Panc1 (cell line): ENCODE measurements at regions not wholly inside any gene's neighbourhood (a gene's known extent, or its start where the extent isn't known, plus 50 kb on each side); places are given as distances from the start of the nearest gene placed in this dataset.

ENCODE experiments used
- ATAC-seq: fragments of 200-7000 bp; cut with Tn5 transposase; 2 replicates; pipeline ENCODE4 v1.9.1; 2020; ENCODE audit warnings: mild to moderate bottlenecking, moderate library complexity
- BruUV-seq: library from RNA; stranded (reverse); fragments of 400-500 nt; replicated peaks from 2 replicates; lab custom pipeline; 2021; lab: Mats Ljungman, UMichigan
- CTCF ChIA-PET: fragments of 300-600 bp; sonication (Branson Sonifier 250); formaldehyde crosslinking; loops from one replicate; lab custom pipeline; 2022; ENCODE audit warnings: antibody characterized with exemption; lab: Charles Lee
- POLR2A ChIA-PET: fragments of 300-600 bp; sonication (Branson Sonifier 250); formaldehyde crosslinking; loops from one replicate; lab custom pipeline; 2022; ENCODE audit warnings: antibody characterized with exemption; lab: Charles Lee
- DNase-seq: peaks from one replicate; pipeline ENCODE4 v3.0.0-alpha.2; 2010; ENCODE audit warnings: low read depth, low spot score
- H3K27ac ChIP-seq: 2 replicates; pipeline ENCODE4 v1.5.1; 2011; ENCODE audit warnings: mild to moderate bottlenecking, low read length, inconsistent platforms
- H3K27me3 ChIP-seq: fragments of 200-500 bp; sonication (Bioruptor generic); 2 replicates; pipeline ENCODE4 v1.6.0; 2014; ENCODE audit warnings: low read length, inconsistent platforms; ENCODE audit not compliant: control insufficient read depth, insufficient read depth
- H3K36me3 ChIP-seq: fragments of 200-500 bp; sonication (Bioruptor generic); 2 replicates; pipeline ENCODE4 v1.5.1; 2014; ENCODE audit warnings: inconsistent platforms, mild to moderate bottlenecking, low read length, moderate library complexity; ENCODE audit not compliant: control insufficient read depth, insufficient read depth
- H3K4me1 ChIP-seq: 2 replicates; pipeline ENCODE4 v1.5.1; 2011; ENCODE audit warnings: inconsistent platforms, mild to moderate bottlenecking, low read length, moderate library complexity; ENCODE audit not compliant: control insufficient read depth, insufficient read depth
- H3K4me3 ChIP-seq, 2 experiments: 2 replicates each; pipeline ENCODE4 v1.5.1; 2011 to 2012; ENCODE audit warnings: low read depth in 2 of 2, low read length in 2 of 2, mild to moderate bottlenecking in 2 of 2, inconsistent platforms in 1 of 2, moderate library complexity in 1 of 2
- H3K9me3 ChIP-seq: fragments of 200-500 bp; sonication (Bioruptor generic); 2 replicates; pipeline ENCODE4 v1.5.1; 2014; ENCODE audit warnings: low read depth, mild to moderate bottlenecking, inconsistent platforms, low read length, moderate library complexity; ENCODE audit not compliant: control insufficient read depth, insufficient read depth
- CTCF ChIP-seq: fragments of 450-650 bp; IDR thresholded peaks from 2 replicates; pipeline ENCODE4 v1.5.1; 2017; ENCODE audit warnings: mild to moderate bottlenecking
- POLR2AphosphoS5 ChIP-seq: IDR thresholded peaks from 2 replicates; pipeline ENCODE4 v1.6.1; 2012; ENCODE audit warnings: mild to moderate bottlenecking, low read depth, low read length, moderate library complexity
- REST ChIP-seq, 2 experiments: IDR thresholded peaks; 2 replicates each; pipeline ENCODE4 v1.6.1; 2011 to 2012; ENCODE audit warnings: low read depth in 2 of 2, control low read depth in 1 of 2, low read length in 1 of 2, mild to moderate bottlenecking in 1 of 2, moderate library complexity in 1 of 2; ENCODE audit not compliant: insufficient read depth in 1 of 2
- SIN3A ChIP-seq: IDR thresholded peaks from 2 replicates; pipeline ENCODE4 v1.6.1; 2012; ENCODE audit warnings: low read depth, mild to moderate bottlenecking, low read length, moderate library complexity, borderline replicate concordance; ENCODE audit not compliant: insufficient read depth
- TCF7L2 ChIP-seq: IDR thresholded peaks from 2 replicates; pipeline ENCODE4 v1.6.1; 2011; ENCODE audit warnings: mild to moderate bottlenecking, low read depth, low read length, inconsistent platforms
- in situ Hi-C: cut with HindIII; loops from 2 replicates; pipeline ENCODE4 v1.10.0; 2016; ENCODE audit warnings: low sequenced_read_pairs, low pct_unique_long_range_greater_than_20kb
- intact Hi-C: fragments of 100-400 bp; cut with micrococcal nuclease; formaldehyde crosslinking; loops from one replicate; pipeline ENCODE4 v1.10.0; 2022; ENCODE audit not compliant: unreplicated experiment

GRCh38 chr10:121325490-121326231, 272.6 kb downstream of the FGFR2 start:
- Histone ChIP-seq H3K27me3 (no peaks in the 10 kb centered on the region), H3K4me3 (no peak overlapping the region), H3K36me3 (no peaks in the 10 kb centered on the region; the same call in 1 of the 2 replicates), H3K27ac (peak overlapping the region; percentile 44), H3K4me1 (peaks cover 20% of the 10 kb centered on the region), H3K9me3 (no peaks in the 10 kb centered on the region; the same call in 1 of the 2 replicates)
- BruUV-seq: no TSS peak
- in situ Hi-C loops (no loop called here), intact Hi-C loops (no loop called here)
- POLR2A ChIA-PET: no interaction called here
- peak; percentile 76 for ATAC-seq
- TF ChIP-seq CTCF (no peak), SIN3A (no peak), POLR2AphosphoS5 (no peak), TCF7L2 (no peak), REST (IDR thresholded peaks at IDR 0.05; ENCODE audit: insufficient read depth in 1 of 2, low read depth in 2 of 2, low read length in 1 of 2) (no peak)
- CTCF ChIA-PET: no interaction called here
- no peak for DNase-seq

GRCh38 chr10:121326905-121327304, 271.3 kb downstream of the FGFR2 start:
- Histone ChIP-seq H3K27me3 (no peaks in the 10 kb centered on the region), H3K36me3 (no peaks in the 10 kb centered on the region; the same call in 1 of the 2 replicates), H3K9me3 (no peaks in the 10 kb centered on the region; the same call in 1 of the 2 replicates), H3K4me3 (no peak overlapping the region), H3K4me1 (peaks cover 20% of the 10 kb centered on the region), H3K27ac (no peak overlapping the region)
- DNase-seq (no peak), ATAC-seq (no peak)
- no peak for TF ChIP-seq POLR2AphosphoS5
- TF ChIP-seq SIN3A: no peak
- TF ChIP-seq TCF7L2: no peak
- POLR2A ChIA-PET: no interaction called here
- intact Hi-C loops: no loop called here
- no TSS peak for BruUV-seq
- CTCF ChIA-PET: no interaction called here
- in situ Hi-C loops: no loop called here

GRCh38 chr10:121327727-121328126, 270.5 kb downstream of the FGFR2 start:
- TF ChIP-seq SIN3A: no peak
- TF ChIP-seq REST (IDR thresholded peaks at IDR 0.05; ENCODE audit: insufficient read depth in 1 of 2, low read depth in 2 of 2, low read length in 1 of 2): no peak
- no peak for TF ChIP-seq POLR2AphosphoS5
- TF ChIP-seq CTCF: no peak
- TF ChIP-seq TCF7L2: no peak
- Histone ChIP-seq H3K36me3 (no peaks in the 10 kb centered on the region; the same call in 1 of the 2 replicates), H3K4me3 (no peak overlapping the region), H3K27me3 (no peaks in the 10 kb centered on the region), H3K9me3 (no peaks in the 10 kb centered on the region; the same call in 1 of the 2 replicates), H3K4me1 (peaks cover 20% of the 10 kb centered on the region), H3K27ac (no peak overlapping the region)
- ChIA-PET POLR2A (no interaction called here), CTCF (no interaction called here)
- no peak for DNase-seq
- BruUV-seq: no TSS peak
- intact Hi-C loops (no loop called here), in situ Hi-C loops (no loop called here)
- ATAC-seq: no peak
